Stimulated activated CD4-positive, alpha-beta T cell treated with anti-CD3 and anti-CD28 coated beads, Interleukin-2, amount 100 ng/mL, for 24 hours (primary cell): ENCODE measurements at regions not wholly inside any gene's neighbourhood (a gene's known extent, or its start where the extent isn't known, plus 50 kb on each side); places are given as distances from the start of the nearest gene placed in this dataset.
"Not testable (repeated sequence)": the region's sequence is repeated elsewhere in the genome, so short reads cannot be mapped to it uniquely, and the experiment has no call there.

Experiments
- DNase-seq, 2 donors: peaks; one replicate each; pipeline ENCODE4 v3.0.0-alpha.2; 2020

DNA sequence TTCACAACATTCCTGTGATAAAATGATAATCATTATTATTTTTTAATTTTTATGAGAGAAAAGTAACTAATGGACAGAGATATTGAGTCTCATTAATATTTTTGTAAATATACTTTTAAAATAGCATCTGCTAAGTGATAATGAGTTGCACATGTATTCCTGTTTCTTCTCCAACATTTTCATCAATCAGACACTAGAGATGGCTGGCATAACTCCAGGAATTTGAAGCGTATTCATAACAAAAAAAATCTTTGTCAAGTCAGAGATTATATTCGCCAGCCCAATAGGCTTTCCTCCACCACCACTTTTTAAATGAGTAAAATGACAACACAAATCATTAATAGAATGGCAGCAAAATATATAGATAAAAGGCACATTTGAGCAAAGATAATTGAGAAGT is 524.0 kb upstream of the KCND2 start:
- no peak for DNase-seq

GRCh38 chr7:119756687-119757086 is 516.3 kb upstream of the KCND2 start:
- no peak for DNase-seq

DNA sequence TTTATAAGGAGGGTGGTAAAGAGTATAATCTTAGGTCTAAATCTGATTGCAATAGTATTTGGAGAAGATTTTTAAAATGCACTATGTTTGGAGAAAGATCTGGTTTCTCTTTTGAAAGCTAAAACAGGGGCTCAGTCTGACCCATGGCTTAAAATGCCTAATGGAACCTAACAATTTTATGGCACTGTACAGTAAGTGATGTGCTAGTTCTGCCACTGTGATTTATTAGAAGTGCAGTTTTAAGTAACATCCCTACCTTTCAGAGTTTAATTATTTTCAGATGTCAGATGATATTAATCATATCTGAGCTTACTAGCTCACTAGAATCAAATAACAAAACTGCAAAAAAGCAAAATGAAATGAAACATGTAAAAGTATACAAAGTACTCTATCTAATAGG is 514.7 kb upstream of the KCND2 start:
- DNase-seq = no peak

GRCh38 chr7:119761776-119762175 is 511.2 kb upstream of the KCND2 start:
- no peak for DNase-seq

DNA sequence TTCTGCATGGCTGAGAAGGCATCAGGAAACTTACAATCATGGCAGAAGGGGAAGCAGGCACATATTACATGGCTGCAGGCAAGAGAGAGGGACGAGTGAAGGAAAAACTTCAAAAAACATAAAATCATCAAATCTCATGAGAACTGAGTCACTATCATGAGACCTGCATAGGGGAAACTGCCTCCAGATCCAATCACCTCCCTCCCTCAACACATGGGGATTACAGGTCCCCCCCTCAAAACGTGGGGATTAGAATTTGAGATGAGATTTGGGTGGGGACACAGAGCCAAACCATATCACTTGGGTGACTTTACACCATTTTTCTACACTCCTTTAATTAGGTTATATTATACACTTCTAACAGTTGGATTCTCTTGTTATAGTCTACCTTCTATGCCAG is 490.7 kb upstream of the KCND2 start:
- DNase-seq = no peak

DNA sequence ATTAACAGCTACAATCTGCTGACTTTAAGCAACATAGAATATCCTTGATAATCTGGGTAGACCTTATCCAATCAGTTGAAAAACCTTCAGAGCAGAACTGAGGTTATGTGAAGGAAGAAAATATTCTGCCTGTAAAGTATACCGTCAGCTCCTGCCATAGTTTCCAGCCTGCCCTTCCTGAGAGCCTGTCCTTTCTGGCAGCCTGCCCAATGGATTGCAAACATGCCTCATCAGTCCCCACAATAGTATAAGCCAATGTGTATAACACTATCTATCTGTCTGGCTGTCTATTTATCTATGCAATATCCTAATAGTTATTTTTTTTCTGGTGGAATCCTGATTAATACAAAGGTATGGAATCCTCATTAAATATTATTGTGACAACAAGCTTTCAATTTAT is 489.2 kb upstream of the KCND2 start:
- DNase-seq = no peak

DNA sequence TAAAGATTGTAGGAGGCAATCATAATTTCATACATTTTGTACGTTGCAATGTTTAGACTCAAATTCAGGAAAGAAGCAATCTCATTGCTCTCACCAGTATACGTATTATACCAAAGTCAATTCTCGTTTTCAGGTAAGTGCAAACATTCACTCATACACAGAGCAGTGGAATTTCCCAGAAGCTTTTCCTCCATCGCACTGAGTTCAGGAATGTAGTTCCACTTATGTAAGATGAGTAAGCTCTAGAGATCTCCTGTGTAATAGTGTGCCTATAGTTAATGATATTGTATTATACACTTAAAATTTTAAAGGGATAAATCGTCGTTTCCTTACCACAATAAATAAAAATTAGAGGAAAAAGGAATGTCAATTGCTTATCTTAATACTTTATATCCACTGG is 470.8 kb upstream of the KCND2 start:
- DNase-seq = no peak

- DNase-seq = no peak
Measured at GRCh38 chr7:119825091-119825655, 447.8 kb upstream of the KCND2 start.

GRCh38 chr7:119826547-119826946 is 446.4 kb upstream of the KCND2 start:
- no peak for DNase-seq

DNA sequence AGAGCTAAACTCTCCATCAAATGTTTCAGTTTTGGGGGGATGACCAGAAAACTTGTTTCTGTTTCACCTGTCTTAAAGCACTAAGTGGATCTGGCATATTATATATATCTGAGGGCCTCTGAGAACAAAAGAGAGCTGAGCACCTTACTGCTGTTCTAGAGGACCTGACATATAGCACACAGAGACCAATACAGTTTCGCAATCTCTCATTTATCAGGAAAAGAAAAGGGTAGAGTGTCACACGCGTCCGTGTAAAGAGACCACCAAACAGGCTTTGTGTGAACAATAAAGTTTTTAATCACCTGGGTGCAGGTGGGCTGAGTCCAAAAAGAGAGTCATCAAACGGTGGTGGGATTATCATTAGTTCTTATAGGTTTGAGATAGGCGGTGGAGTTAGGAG is 434.5 kb upstream of the KCND2 start:
- no peak for DNase-seq

DNA sequence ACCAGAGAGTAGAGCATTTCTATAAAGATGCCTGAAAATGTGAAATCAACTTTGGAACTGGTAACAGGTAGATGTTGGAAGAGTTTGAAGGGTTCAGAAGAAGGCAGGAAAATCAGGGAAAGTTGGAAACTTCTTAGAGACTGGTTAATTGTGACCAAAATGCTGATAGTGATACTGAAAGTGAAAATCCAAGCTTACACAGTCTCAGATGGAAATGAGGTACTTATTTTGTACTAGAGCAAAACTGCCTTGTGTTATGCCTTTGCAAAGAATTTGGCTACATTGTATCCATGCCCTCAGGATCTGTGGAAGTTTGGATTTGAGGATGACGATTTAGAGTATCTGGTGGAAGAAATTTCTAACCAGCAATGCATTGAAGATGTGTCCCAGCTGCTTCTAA is 430.6 kb upstream of the KCND2 start:
- DNase-seq = no peak

DNA sequence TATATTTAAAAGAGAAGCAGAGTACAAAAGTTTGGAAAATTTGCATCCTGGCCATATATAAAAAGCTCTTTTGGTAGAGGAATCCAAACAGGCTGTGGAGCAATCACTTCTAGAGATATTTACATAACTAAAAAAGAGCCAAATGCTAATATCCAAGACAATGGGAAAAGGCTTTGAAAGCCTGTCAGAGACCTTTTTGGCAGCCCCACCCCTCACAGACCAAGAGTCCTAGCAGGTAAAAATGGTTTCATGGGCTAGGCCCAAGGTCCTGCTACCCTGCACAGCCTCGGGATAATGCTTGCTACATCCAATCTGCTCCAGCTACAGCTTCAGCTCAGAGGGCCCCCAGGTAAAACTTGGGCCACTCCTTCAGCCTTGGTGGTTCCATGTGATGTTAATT is 430.2 kb upstream of the KCND2 start:
- DNase-seq = no peak

- no peak for DNase-seq
Measured at GRCh38 chr7:119861385-119861784, 411.6 kb upstream of the KCND2 start.

DNA sequence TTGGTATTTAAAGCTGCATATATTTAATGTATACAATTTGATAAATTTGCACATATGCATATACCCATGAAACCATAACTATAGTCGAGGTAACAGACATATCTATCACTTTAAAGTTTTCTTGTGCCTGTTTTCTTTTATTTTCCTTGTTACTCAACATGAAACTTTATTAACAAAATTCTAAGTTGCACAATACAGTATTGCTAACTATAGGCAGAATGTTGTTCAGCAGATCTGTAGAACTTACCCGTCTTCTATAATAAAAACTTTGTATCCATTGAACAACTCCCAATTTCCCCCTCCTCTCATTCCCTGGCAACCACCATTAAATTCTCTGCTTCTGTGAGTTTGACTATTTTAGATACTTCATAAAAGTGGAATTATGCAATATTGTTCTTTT is 404.6 kb upstream of the KCND2 start:
- no peak for DNase-seq

- no peak for DNase-seq
Measured at GRCh38 chr7:119879835-119880234, 393.1 kb upstream of the KCND2 start.

DNA sequence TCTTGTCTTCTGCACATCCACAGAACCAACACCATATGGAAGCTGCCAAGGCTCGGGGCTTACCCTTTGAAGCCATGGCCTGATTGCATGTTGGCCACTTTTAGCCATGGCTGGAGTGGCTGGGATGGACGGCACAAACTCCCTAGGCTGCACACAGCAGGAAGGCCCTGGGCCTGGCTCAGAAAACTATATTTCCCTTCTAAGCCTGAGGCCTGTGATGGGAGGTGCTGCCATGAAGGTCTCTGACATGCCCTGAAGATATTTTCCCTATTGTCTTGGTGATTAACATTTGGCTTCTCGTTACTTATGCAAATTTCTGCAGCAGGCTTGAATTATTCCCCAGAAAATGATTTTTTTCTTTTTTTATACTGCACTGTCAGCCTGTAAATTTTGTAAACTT is 387.0 kb upstream of the KCND2 start:
- DNase-seq = no peak

DNA sequence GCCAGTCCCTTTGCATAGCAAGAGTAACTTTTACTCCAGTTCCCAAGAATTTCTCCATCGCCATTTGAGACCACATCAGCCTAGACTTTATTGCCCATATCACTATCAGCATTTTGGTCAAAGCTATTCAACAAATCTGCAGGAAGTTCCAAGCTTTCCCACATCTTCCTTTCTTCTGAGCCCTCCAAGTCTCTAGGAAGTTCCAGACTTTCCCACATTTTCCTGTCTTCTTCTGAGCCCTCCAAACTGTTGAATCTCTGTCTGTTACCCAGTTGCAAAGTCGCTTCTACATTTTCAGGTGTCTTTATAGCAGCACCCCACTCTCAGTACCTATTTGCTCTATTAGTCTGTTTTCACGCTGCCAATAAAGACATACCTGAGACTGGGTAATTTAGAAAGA is 386.4 kb upstream of the KCND2 start:
- DNase-seq = not testable (repeated sequence)

GRCh38 chr7:119888251-119888650 is 384.7 kb upstream of the KCND2 start:
- DNase-seq = no peak

DNA sequence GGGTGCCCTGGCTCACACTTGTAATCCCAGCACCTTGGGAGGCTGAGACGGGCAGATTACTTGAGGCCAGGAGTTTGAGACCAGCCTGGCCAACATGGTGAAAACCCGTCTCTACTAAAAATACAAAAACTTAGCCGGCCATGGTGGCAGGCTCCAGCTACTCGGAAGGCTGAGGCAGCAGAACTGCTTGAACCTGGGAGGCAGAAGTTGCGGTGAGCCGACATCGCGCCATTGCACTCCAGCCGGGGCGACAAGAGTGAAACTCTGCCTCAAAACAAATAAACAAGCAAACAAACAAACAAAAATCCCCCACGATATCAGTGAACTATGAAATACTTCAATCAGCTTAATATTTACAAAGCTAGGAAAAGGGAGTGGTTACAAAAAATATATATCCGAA is 382.3 kb upstream of the KCND2 start:
- no peak for DNase-seq

DNA sequence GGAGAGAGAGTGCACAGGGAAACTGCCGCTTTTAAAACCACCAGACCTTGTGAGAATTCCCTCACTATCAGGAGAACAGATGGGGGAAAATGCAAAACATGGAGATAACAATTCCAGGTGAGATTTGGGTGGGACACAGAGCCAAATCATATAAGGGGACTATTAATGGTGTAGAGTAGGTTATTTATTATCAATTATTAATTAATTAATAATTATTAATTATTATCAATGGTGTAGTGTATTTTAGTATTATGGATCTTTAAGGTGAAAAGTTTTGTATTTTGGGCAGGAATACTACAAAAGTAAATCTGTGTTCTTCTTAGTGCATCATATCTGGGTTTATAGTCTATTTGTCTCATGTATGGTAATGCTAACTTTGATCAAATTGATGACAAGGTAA is 377.7 kb upstream of the KCND2 start:
- no peak for DNase-seq

DNA sequence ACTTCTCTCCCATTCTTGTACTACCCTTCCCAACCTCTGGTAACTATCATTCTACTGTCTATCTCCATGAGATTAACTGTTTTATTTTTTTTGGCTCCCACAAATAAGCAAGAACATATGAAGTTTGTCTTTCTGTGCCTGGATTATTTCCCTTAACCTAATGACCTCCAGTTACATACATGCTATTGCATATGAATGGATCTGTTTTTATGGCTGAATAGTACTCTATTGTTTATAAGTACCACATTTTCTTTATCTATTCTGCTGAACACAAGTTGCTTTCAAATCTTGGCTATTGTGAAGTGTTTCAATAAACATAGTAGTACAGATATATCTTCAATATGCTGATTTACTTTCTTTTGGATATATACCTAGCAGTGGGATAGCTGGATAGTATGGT is 376.6 kb upstream of the KCND2 start:
- no peak for DNase-seq

GRCh38 chr7:119900996-119901672 is 371.8 kb upstream of the KCND2 start:
- no peak for DNase-seq

DNA sequence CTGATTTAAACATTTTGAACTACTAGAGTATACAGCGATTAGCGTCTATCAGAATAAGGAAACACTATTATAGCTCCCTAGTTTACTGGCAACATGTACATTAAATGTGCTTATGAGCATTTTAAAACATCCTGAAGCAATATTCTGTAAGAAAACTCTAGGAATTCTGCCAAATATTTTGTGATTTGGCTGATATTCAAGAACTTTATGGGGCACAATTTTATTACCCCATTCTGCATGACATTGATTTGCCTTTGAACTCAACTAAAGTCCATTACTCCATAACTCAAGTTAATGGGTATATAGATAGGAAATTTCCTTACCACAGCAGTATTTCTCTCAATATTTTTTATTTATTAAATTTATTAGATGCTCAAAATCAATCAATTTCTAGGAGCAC is 369.9 kb upstream of the KCND2 start:
- no peak for DNase-seq

DNA sequence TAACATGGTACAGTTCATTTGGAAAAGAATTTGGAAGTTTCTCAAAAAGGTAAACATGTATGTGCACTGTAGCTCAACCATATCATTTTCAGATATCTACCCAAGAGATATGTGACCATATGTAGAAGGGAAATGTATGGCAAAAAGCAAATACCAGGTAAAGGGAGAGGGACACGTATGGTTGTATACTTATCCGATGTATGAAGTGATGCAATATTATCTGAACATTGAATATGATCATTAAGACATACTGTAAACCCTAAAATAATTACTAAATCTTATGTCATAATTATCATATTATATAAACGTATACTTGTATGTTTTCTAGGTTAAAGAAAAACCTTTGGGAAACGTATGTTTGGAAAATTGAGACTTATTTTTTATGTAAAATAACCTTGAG is 367.5 kb upstream of the KCND2 start:
- no peak for DNase-seq

DNA sequence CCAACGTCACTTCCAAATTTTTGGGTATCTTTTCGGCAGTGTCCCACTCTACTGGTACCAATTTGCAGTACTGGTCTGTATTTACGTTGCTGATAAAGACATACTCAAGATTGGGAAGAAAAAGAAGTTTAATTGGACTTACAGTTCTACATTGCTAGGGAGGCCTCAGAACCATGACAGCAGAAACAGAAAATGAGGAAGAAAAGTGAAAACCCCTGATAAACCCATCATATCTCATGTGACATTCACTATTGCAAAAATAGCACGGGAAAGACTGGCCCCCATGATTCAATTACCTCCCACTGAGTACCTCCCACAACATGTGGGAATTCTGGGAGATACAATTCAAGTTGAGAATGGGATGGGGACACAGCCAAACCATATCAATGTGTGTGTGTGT is 364.0 kb upstream of the KCND2 start:
- no peak for DNase-seq
